SIG-M5 treated with dmso at 0.1 percent for 504 hours (cell line): ENCODE measurements at regions not wholly inside any gene's neighbourhood (a gene's known extent, or its start where the extent isn't known, plus 50 kb on each side); places are given as distances from the start of the nearest gene placed in this dataset.
A peak's percentile ranks its signal among the peaks of the same experiment; 100 is the strongest.

Experiments
- DNase-seq: peaks from one replicate; lab custom pipeline; 2025; ENCODE audit not compliant: unreplicated experiment; lab: John Stamatoyannopoulos, UW

DNA sequence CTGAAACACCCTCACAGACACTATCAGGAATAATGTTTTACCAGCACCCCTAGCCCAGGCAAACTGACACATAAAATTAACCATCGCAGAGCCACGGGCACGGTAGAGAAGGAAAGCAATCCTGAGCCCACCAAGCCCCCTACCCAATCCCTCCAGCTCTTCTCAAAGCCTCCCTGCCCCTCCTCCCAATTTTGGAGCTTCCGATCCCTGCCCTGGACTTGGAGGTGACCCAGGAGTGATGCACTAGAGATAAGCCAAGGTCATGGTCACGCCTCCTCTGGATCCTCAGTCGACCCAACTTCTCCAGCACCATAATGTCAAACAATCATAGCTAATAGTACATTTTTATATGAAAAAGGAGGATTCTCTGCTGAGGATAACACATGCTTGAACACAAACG, 188.7 kb upstream of the NSMCE3 start:
- DNase-seq = no peak

DNA sequence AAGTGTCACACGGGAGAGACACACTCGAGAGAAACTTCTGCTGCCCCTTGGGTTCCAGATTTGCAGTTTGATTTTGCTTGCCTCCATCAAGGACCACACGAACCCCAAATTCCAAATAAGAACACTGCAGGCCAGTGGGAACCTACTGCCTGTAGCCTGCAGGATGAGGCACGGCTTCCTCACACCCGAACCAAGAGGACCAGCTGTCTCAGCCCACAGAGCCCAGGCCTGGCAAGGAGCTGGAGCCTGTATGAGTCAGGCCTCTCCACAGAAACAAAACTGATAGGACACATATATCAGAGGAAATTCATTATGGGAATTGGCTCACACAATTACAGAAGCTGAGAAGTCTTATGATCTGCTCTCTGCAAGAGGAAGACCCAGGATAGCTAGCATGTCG, 188.1 kb upstream of the NSMCE3 start:
- DNase-seq = no peak

DNA sequence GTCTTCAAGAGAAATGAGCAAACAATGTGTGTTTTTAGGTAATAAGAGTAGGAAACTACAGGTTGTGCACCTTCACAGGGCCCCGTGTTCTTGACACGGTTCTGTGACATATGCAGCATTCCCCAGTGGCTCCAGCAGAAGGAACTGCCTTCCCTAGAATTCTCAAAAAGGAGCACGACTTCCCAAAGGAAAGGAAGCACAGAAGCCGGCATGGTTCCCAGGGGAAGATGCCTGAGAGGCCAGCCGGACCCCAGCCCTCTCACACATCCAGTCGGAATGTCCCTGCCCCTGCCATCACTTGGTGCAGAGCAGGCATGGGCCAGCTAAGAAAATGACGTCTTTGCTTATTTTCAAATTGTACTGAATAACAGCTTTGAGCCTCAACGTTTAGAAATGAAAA, 187.3 kb upstream of the NSMCE3 start:
- DNase-seq = no peak

DNA sequence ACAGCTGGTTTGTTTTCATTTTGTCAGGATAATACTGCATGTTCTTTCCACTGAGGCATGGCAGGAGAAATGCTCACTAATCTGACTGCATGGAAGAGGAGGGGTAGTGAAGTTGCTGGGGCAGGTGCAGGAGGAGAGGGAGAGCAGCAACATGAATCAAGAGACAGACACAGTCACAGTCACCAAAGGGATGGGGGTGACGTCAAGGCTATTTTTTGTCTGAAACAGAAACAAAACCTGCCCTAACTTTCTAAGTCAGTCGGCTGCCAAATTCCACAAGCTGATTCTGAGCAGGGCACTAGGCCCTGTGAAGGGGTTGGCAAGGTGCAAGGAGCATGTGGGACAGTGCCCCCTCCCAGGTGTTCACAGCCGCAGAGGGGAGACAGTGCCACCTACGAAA, 186.6 kb upstream of the NSMCE3 start:
- no peak for DNase-seq

DNA sequence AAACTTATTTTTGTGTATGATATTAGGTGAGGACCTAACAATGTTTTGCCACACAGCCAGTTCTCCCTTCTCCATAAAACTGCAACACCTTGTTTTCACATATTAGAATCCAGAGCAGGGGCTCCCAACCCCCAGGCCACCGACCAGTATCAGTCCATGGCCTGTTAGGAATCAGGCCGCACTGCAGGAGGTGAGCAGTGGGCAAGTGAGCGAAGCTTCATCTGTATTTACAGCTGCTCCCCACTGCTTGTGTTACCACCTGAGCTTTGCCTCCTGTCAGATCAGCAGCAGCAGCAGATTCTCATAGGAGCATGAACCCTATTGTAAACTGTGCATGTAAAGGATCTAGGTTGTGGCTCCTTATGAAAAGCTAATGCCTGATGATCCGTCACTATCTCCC, 185.9 kb upstream of the NSMCE3 start:
- DNase-seq = no peak

DNA sequence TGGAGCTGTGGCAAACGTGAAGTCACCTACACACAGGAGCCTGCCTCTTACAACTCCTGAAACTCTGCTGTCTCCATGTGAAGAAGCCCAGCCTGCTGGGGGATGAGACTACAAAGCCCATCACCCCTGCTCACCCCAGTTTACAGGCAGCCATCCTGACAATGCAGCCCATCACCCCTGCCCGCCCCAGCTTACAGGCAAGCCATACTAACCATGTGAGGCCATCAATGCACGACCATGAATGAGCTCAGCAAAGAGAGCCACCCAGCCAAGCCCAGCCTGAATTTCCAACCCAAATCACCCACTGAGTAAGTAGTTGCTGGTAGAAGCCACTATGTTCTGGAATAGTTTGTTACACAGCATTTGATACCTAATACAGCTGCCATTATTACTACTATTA, 185.4 kb upstream of the NSMCE3 start:
- DNase-seq = no peak

DNA sequence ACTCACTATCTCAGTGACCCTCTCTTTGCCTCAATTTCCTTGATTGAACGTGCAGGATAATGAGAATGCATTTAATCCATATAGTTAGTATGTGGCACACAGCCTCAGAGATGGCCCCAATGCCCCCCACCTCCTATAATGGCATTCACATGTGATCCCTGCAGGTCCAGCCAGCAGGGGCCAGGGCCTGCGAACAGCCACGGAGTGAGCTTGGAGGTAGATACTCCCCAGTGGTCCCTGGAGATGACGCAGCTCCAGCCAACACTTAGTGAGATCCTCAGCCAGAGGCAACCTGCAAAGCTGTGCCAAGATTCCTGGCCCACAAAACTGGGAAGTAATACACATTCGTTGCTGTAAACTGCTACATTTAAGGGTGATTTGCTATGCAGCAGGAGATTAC, 184.9 kb upstream of the NSMCE3 start:
- no peak for DNase-seq

DNA sequence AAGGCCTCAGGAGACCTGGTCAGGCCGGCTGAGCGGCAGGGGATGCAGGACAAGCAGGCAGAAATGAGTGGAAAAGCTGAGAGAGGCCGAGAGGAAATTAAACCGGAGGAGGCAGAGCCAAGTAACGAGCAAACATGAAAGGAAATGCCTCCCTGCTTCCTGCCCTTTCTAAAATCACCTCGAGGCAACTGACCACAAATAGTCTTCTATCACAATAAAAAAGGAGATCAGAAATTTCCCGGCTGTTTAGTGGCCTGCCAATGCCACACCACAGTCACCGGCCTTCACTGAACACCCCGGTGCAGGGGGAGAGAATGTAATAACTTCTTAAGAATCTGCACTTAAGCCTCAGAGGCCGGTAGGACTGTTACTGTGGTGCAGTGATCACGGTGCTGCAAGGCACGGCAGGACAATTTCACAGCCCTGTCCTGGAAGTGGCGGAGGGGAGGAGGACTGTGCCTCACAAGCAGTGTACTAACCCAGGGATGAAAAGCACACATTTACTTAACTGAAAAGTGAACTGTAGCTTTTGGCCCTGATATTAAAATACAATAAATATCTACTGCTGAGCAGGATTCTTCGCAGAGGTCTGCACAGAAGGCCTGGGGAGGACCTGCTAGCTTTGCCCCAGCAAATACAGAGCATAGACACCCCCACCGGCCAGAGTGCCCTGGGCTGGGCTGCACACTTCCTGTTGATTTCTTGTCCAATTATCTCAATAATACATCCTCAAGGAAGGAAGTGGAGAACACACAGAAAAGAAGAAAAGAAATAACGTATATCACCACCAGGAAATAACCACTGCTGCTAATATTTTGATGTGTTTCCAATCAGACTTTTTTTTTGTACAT, 183.5 kb upstream of the NSMCE3 start:
- no peak for DNase-seq

DNA sequence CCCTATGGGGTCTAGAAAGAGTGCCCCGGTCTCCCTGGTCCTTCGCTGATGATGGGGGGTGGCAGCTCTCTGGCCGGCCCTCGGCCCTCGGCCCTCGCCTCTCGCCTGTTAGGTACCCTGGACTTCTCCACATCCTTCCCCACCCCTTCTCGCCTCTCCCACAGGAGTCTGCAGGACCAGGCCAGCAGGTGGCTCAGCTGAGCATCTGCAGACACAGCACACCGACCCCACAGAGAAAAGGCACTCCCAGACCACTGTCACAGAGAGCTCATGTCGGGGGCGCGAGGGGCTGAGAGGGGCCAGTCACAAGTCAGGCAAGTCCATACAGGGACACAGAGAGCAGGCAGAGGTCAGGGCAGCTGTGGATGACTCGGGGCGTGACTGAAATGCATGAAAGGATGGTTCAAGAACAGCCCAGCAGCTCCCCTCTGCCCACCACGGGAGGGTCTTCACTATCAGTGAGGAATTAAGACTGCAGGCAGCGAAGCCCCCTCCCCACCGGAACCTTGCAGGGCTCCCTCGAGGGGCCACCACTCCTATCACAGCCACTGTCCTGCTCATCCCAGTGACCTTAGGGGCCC, 181.7 kb upstream of the NSMCE3 start:
- DNase-seq = no peak

DNA sequence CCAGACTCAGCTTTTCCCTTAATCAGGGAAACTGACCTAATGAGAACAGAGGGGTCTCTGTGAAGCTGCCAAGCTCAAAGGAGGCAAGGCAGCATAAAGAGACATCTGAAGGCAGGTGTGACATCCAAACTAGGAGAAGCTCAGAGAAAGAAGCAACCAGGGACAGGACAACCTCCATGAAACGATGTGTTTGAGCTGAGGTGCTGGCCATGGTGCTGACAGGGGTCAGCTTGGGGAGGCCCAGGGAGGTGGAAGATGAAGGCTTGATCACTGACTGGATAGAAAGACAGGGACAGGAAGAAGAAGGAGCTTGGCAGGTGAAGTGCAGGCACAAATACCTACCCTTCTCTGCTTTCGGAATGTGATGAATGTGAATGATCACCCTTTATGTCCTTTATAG, 179.5 kb upstream of the NSMCE3 start:
- DNase-seq = no peak

DNA sequence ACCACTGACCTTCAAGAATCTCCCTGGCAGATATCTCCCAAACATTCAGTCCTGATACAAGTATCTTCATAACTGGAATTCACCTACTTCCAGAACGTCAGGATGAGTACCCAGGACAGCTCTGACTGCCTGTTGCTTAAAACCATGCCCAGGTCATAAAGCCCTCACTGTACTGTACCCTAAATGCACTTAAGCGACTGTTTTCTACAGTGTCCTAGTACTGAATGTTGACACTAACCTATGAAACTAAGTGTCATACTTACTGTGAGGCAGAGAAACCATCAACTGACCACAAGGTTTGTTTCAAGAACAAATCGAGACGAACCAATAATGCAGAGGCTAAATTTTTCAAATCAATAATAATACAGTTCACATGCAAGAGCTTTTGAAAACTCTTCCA, 178.7 kb upstream of the NSMCE3 start:
- no peak for DNase-seq

DNA sequence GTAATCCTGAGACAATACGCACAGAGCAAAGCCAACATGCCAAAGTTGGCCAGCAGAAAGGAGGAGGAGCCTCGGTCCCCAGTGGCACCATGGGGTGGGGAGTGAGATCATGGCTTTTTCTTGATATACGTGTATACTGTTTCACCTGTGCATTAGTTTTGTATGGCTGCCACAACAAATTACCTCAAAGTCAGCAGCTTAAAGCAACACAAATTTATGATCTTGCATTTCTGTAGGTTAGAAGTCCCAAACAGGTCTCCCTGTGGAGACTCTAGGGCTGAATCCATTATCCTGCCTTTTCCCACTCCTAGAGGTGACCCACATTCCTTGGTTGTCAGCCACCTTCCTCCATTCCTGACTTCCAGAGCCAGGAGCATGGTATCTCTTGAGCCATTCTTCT, 176.9 kb upstream of the NSMCE3 start:
- DNase-seq = no peak

DNA sequence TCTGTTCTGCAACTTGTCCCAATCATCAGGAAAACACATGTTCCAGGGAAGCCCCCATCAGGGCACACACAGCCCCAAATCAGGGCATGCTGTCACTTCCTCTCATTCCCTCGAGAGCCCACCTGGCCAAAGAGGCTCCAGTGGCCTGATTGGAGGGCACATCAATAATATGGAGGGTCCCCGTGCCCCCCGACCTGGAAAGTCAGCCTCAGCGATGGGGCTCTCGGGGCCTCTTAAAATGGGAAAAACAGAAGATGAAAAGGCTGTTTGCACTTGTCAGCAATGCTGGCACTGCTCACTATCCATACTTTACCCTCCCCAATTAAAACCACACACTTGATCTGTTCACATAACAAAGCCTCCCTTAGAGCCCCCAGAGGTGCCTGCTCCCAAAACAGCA, 172.9 kb upstream of the NSMCE3 start:
- no peak for DNase-seq

DNA sequence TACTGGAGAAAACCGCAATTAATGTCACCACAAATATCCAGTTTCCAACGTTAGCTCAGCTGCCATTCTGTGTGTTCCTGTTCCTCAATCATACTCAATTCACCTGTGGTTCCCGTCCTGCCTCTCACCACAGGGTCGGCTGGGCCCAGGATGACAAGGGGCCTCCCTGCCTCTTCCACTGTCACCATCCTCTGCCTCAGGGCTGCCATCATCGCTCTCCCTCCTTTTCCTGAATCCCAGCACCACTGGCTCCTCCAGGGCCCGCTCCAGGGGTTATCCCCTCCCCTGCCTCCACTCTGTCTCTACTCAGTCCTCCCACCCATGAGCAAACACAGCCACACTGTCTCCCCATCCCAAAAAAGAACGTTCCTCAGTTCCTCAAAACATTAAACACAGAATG, 170.9 kb upstream of the NSMCE3 start:
- no peak for DNase-seq

DNA sequence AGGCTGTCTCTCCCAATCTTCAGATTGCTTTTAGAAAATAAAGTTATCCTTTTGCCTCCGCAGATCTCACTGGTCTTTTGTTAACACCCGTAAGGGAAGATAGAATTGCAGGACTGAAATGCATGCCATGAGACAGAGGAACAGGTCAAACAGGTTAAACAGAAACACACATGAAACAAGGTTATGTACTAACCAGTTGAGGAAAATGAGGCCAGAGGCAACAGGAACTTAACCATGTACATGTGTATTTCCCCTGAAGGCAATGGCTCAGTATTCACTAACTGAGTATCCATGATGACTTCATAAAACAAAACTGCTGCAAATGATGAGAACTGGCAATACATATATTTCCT, 169.1 kb upstream of the NSMCE3 start:
- DNase-seq = peak; percentile 2

DNA sequence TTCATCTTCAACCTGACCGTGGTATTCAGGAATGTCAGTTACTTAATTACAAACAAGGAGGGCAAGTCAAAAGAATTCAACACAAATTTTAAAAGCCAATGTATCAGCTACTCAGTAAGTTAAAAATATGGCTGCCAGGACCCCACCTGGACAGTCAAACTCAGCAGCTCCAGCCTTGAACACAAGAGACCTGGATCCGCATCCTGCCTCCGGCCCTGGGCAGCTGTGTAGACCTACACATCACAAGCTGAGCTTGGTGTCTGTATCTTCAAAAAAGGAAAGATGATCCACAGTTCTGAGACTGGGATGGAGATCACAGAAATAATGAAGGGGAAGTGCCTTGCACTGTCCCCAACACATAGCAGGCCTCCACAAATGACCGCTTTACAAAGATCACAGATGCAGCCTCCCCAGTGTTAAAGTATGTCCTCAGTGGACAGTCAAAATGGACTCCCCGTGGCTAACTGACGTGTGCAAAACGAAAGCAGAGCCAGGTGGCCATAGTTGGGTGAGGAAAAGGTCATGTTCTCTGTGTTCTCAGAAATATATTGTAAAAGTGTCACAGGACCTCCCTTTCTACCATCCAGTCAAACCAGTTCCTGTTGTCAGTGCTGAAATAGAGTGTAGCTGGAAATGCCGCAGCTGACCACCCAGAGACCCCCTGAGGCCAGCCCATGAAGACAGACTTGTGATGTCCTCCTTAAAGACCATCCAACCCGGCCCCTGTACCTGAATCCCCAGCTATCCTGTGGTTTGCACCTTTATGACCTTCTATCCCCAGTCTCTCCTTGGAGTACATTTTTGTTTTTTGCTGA, 168.5 kb upstream of the NSMCE3 start:
- no peak for DNase-seq

DNA sequence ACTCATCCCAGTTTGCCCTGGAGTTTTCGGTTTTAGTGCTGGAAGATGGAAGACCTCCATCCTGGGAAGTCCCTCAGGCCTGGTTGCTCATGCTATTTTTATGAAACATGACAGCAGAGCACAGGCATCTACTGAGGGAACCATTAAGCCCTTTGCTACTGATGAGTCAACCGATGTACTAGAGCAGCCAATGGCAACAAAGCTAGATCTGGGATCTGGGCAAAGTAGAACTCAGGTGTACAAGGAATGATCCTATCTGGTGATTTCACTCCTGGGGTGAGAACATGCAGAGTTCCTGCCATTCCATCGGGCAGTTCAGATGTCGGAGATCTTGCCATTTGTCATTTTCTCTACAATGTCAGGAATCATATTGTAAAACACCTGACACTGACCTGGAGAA, 166.2 kb upstream of the NSMCE3 start:
- DNase-seq = no peak

DNA sequence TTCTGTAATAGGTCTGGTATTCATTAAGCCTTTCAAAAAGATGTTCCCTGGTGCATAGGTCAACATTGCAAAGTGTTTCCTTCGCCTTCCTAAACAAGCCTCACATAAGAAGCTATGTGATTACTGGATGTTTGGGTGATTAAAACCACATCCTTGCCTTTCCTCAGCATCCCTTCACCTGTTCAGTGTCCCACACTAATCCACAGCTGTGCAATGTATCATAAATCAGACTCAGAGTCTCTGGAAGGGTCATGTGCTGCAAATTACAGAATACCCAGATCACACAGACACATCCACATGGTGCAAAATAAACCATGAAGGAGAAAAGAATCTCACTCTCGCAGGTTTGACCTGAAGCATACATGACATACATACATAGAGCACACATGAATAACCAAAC, 164.7 kb upstream of the NSMCE3 start:
- DNase-seq = no peak

DNA sequence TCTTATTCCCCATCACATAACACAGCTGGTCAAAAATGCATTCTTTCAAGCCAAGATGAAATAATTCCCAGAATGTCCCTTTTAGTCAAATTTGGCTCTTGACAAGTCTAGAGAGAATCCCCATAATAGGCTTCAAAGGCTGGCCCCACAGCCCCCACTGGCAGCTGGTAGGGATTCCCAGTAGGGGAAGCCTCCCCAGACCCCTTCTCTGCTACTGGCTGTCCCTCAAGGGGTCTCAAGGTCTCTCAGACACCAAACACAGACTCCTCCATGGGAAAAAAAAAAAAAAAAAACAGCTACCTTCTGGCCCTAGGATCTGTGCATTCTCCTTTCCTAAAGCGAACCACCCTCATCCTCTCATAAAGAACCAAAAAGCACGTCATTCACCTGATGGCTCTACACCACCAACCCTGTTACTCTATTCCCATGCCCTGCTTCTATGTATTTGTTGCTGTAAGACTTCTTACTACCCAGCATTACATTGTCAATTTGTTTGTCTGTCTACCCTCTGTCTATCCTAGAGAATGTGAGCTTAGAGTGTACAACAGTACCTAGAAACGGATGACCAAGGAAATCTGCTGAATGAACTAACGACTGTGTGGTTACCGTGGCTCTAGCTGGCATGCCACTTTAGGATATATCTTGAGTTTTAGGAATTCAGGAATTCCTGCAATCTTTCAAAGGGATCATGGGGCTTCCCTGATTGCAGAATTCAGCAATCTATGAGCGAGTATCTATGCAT, 164.1 kb upstream of the NSMCE3 start:
- no peak for DNase-seq

DNA sequence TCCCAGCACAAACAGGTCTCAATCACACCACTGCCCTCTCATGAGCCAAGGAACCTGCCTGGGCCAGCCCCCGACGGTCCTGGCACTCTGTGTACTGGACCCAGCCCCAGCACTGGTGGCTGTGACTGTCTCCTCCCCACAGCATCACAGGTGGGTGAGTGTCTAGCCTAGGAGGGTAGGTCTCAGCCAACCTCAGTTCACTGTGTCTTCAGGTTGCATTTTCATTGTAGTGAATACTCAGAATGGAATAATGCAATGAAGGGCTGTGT, 163.4 kb upstream of the NSMCE3 start:
- DNase-seq = no peak

DNA sequence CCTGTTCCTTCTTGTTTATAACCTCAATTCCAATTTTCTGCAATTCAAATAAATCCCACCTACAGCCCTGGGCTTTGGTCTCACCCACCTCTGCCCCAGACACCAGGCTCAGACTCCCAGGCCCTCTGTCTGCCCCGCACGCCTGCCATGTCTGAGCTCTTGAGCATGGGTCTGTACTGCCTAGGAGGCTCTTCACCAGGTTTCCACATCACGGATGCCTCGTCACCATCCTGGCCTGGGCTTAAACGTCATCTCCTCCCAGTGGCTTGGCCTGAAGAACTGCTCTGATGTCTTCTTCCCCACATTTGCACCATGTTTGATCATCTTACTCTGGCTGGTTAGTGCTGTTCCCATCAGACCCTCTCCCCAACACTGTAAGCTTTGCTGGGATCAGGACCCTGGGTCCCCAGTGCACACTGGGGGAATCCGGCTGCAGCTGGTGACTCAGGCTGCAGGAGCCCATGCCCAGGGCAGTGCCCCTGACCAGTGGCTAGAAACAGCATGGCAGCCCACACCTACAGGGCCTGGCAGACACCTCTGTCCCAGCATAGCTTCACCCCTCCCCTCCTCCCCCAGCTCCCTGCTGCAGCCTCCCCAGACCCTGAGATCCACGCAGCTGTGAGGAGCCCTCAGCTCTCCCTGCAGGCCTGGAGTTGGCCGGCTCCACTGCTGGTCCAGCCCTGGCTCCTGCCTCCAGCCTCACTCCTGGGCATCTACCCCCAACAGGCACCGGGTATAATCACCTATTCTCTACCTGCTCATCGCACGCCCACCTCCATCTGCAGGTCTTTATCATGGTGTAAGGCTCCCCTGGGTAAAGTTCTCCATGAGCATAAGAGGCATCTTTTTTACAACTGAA, 162.8 kb upstream of the NSMCE3 start:
- DNase-seq = no peak
